ENCODE measurements at regions not wholly inside any gene's neighbourhood (a gene's known extent, or its start where the extent isn't known, plus 50 kb on each side); places are given as distances from the start of the nearest gene placed in this dataset.

DNA sequence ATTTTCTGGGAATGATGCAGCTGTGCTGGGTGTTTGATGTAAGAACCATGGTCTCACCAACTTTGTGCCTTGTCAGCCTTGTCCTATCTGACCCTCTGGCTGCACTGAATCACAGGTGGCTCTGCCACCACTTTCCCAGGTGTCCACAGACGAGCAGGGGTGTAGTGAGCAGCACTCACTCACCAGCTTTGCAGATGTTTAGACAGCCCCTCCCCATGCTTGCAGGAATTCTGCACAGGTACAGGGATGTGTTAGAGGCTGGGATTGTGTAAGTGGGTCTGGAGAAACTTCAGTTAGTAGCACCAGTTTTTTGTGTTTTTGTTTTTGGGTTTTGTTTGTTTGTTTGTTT, 88.2 kb upstream of the NAA20 start:
- no peak overlapping the region for H3K4me3 ChIP-seq
- intact Hi-C loops (cut with micrococcal nuclease), result no loop called here
- H3K9me3 ChIP-seq (replicated peaks), result no peaks in the 10 kb centered on the region
- DNase-seq, result no peak
- H3K27me3 ChIP-seq (ENCODE audit: low read depth), result no peaks in the 10 kb centered on the region
- peaks cover 90% of the 10 kb centered on the region for H3K4me1 ChIP-seq
- TF ChIP-seq, protein P1, sequence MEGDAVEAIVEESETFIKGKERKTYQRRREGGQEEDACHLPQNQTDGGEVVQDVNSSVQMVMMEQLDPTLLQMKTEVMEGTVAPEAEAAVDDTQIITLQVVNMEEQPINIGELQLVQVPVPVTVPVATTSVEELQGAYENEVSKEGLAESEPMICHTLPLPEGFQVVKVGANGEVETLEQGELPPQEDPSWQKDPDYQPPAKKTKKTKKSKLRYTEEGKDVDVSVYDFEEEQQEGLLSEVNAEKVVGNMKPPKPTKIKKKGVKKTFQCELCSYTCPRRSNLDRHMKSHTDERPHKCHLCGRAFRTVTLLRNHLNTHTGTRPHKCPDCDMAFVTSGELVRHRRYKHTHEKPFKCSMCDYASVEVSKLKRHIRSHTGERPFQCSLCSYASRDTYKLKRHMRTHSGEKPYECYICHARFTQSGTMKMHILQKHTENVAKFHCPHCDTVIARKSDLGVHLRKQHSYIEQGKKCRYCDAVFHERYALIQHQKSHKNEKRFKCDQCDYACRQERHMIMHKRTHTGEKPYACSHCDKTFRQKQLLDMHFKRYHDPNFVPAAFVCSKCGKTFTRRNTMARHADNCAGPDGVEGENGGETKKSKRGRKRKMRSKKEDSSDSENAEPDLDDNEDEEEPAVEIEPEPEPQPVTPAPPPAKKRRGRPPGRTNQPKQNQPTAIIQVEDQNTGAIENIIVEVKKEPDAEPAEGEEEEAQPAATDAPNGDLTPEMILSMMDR (IDR thresholded peaks at IDR 0.05; ENCODE audit: borderline replicate concordance), result no peak
- H3K27ac ChIP-seq (replicated peaks), result peak overlapping the region; percentile 49
- H3K36me3 ChIP-seq, result no peaks in the 10 kb centered on the region

DNA sequence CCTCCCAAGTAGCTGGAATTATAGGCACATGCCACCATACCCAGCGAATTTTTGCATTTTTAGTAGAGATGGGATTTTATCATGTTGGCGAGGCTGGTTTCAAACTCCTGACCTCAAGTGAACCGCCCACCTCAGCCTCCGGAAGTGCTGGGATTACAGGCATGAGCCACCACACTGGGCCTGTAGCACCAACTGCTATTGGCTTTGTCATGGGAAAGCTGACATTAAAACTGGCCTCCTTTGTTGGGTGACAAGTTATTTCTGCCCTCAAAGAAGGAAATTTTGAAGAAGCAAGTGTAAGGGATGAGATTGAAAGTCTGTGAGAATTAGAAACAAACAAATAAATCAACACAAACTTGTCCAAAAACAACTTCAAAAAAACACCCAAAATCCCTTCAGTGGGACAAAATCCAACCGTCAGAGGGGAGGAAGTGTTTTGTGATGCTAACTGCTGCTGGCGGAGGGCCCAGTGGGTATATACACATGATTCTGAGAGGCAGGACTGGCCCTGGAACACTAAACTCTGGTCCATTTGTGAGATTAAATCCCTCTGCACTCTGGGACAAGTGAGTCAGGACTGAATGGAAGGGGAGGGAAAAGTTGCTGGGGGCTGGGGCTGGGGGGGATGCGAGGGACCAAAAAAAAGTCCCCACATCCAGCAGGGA, 87.5 kb upstream of the NAA20 start:
- no peaks in the 10 kb centered on the region for H3K27me3 ChIP-seq (ENCODE audit: low read depth)
- intact Hi-C loops (cut with micrococcal nuclease), result no loop called here
- H3K9me3 ChIP-seq (replicated peaks), result no peaks in the 10 kb centered on the region
- DNase-seq, result no peak
- H3K4me1 ChIP-seq, result peaks cover 96% of the 10 kb centered on the region
- TF ChIP-seq, protein P1 (IDR thresholded peaks at IDR 0.05; ENCODE audit: borderline replicate concordance), result no peak
- peak overlapping the region; percentile 49 for H3K27ac ChIP-seq (replicated peaks)
- no peaks in the 10 kb centered on the region for H3K36me3 ChIP-seq
- H3K4me3 ChIP-seq, result no peak overlapping the region

DNA sequence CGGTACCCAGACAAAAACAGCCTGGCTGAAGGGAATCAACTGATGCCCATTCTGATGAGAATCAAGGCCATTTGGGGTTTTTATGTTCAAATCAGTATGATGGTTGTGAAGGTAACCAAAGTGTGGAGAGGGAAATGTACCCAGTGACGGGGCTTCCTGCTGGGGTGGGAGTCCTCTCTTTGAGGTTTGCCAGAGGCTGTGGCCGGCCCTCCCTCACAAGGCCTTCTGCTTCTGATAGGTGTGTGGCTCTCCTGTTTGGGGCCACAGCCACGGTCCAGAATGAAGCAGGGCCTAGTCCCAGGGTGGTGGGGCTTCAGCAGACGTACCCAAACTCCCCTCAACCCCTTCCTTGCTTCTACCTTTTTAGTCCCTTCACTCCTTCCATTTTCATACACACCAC, 86.7 kb upstream of the NAA20 start:
- Histone ChIP-seq H3K27me3 (ENCODE audit: low read depth) (no peaks in the 10 kb centered on the region), H3K36me3 (peaks cover 2% of the 10 kb centered on the region), H3K27ac (replicated peaks) (peak overlapping the region; percentile 49), H3K4me3 (no peak overlapping the region), H3K9me3 (replicated peaks) (no peaks in the 10 kb centered on the region), H3K4me1 (peaks cover 100% of the 10 kb centered on the region)
- TF ChIP-seq, protein P1 (IDR thresholded peaks at IDR 0.05; ENCODE audit: borderline replicate concordance), result no peak
- no peak for DNase-seq
- intact Hi-C loops (cut with micrococcal nuclease), result no loop called here

DNA sequence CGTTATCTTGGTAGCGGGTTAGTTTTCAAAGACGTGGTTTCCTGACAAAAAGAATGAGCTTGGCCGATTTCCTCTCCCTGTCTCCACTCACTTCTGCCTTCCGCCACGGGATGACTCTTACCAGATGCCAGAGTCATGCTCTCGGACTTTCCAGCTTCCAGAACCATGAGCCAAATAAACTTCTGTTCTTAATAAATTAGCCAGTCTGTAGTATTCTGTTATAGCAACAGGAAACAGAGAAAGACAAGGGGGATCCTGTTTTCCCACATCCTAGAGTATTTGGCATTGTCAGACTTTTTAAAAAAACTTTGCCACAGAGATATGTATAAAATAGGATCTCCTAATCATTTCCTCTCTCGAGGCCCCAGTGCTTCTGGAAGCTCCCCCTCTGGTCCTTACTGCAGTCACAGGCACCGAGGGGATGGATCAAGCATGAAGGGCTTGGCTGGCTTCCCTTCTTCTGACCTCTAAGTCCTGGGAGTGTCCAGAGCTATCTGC, 84.9 kb upstream of the NAA20 start:
- TF ChIP-seq, protein P1 (IDR thresholded peaks at IDR 0.05; ENCODE audit: borderline replicate concordance), result no peak
- H3K4me1 ChIP-seq, result peaks cover 100% of the 10 kb centered on the region
- DNase-seq, result no peak
- H3K4me3 ChIP-seq, result no peak overlapping the region
- H3K9me3 ChIP-seq (replicated peaks), result no peaks in the 10 kb centered on the region
- intact Hi-C loops (cut with micrococcal nuclease), result no loop called here
- H3K27me3 ChIP-seq (ENCODE audit: low read depth), result no peaks in the 10 kb centered on the region
- H3K36me3 ChIP-seq, result peaks cover 9% of the 10 kb centered on the region
- peak overlapping the region; percentile 78 for H3K27ac ChIP-seq (replicated peaks)

DNA sequence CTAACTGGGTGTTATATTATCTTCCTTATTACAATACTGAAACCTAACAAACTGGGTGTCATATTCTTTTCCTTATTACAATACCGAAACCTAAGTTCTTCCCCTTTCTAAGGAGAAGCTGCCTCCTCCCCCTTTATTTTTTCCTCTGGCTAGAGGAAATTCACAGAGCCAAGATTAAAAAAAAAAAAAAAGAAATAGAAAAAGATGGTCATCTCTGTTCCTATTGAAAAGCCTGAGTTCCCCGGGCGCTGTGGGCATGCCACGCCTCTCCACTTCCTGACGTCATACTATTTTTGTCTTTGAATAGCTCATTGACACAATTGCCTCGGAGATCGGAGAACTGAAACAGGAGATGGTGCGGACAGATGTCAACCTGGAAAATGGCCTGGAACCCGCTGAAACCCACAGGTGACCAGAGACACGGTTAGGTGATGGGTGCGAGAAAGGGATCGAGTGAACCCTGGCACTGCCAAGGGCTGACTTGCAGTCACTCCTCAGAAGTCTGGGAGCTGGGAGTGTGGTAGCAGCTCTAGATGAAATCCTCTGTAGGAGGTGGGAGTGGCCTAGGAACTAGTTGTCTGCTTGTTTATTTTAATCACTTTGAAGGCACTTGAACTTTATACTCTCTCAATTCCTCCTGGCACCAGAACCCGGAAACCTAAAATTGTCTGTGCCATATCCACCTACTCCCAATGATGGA, 82.2 kb upstream of the NAA20 start:
- TF ChIP-seq, protein P1 (IDR thresholded peaks at IDR 0.05; ENCODE audit: borderline replicate concordance), result no peak
- H3K4me1 ChIP-seq, result peaks cover 100% of the 10 kb centered on the region
- H3K4me3 ChIP-seq, result peak overlapping the region; percentile 52
- DNase-seq, result peak; percentile 58
- peaks cover 14% of the 10 kb centered on the region for H3K36me3 ChIP-seq
- H3K27ac ChIP-seq (replicated peaks), result peak overlapping the region; percentile 78
- intact Hi-C loops (cut with micrococcal nuclease), result no loop called here
- no peaks in the 10 kb centered on the region for H3K27me3 ChIP-seq (ENCODE audit: low read depth)
- H3K9me3 ChIP-seq (replicated peaks), result no peaks in the 10 kb centered on the region
